Tibial nerve (tissue), 4 donors: ENCODE measurements at regions not wholly inside any gene's neighbourhood (a gene's known extent, or its start where the extent isn't known, plus 50 kb on each side); places are given as distances from the start of the nearest gene placed in this dataset.

Experiments used
- CTCF ChIP-seq, 5 experiments: fragments of 200-600 bp in 3 of 5; fragments of 450-650 bp in 2 of 5; sonication (generic) in 3 of 5; IDR thresholded peaks; one replicate each; pipeline ENCODE4 v1.5.1; 2016 to 2019; ENCODE audit warnings: antibody characterized with exemption in 5 of 5, mild to moderate bottlenecking in 3 of 5, moderate library complexity in 2 of 5
- EP300 ChIP-seq, 2 donors: sonication (generic); formaldehyde crosslinking; IDR thresholded peaks; one replicate each; pipeline ENCODE4 v1.6.1; 2017; ENCODE audit warnings: antibody characterized with exemption in 2 of 2, mild to moderate bottlenecking in 1 of 2

- no peak for TF ChIP-seq EP300 (IDR thresholded peaks at IDR 0.05)
- no peak for TF ChIP-seq CTCF (IDR thresholded peaks at IDR 0.05)
Measured at GRCh38 chr13:22061806-22062391, 391.0 kb downstream of the FGF9 start.
